Mesodermal cell (in vitro differentiated cells): ENCODE measurements at regions not wholly inside any gene's neighbourhood (a gene's known extent, or its start where the extent isn't known, plus 50 kb on each side); places are given as distances from the start of the nearest gene placed in this dataset.

Source experiments
- H3K27ac ChIP-seq: 2 replicates; pipeline ENCODE4 v1.7.0; 2013; ENCODE audit warnings: mild to moderate bottlenecking, low read depth, low read length, moderate library complexity; ENCODE audit not compliant: severe bottlenecking
- H3K36me3 ChIP-seq: 2 replicates; pipeline ENCODE4 v1.7.1; 2013; ENCODE audit warnings: mild to moderate bottlenecking, low read length, moderate library complexity; ENCODE audit not compliant: control insufficient read depth, insufficient read depth
- H3K4me1 ChIP-seq: one replicate; pipeline ENCODE4 v1.7.1; 2013; ENCODE audit warnings: mild to moderate bottlenecking, low read length; ENCODE audit not compliant: insufficient read depth, control insufficient read depth, poor library complexity, severe bottlenecking
- H3K4me3 ChIP-seq: 2 replicates; pipeline ENCODE4 v1.7.0; 2013; ENCODE audit warnings: low read length, control low read depth, mild to moderate bottlenecking; ENCODE audit not compliant: insufficient read depth, poor library complexity, severe bottlenecking; ENCODE audit errors: extremely low read depth
- H3K9me3 ChIP-seq: 2 replicates; pipeline ENCODE4 v1.7.1; 2013; ENCODE audit warnings: mild to moderate bottlenecking, low read length, moderate library complexity; ENCODE audit not compliant: control insufficient read depth
- WGBS, 2 experiments: methylation state at CpG; one replicate each; pipeline ENCODE4 v1.1.5; 2013; ENCODE audit warnings: missing lambda C conversion rate in 2 of 2; ENCODE audit not compliant: insufficient coverage in 2 of 2; 5-methylcytosine and 5-hydroxymethylcytosine counted together

DNA sequence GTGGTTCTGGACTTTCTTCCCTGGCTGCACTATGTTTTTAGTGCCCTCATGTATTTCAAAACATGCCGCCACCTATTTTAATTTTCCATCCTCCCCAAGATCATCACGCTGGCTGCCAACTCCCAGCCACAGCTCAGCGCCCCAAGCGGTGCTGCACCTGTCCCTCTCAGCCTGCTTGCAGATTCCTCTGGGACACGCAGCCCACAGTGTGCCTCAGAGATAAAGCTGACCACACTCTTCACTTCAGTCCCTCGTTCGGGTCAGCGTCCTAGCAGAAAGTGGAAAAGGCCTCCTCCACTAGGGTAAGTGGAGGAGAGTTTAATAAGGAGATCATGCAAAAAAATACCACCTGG lies 56.2 kb upstream of the CKS2 start:
- H3K9me3 ChIP-seq: no peaks in the 10 kb centered on the region
- H3K27ac ChIP-seq: no peak overlapping the region
- 78 to 95% methylated on average over 4 of the region's 8 CpGs for WGBS, 2 experiments
- no peaks in the 10 kb centered on the region for H3K36me3 ChIP-seq
- H3K4me1 ChIP-seq: no peaks in the 10 kb centered on the region
- H3K4me3 ChIP-seq: no peak overlapping the region

DNA sequence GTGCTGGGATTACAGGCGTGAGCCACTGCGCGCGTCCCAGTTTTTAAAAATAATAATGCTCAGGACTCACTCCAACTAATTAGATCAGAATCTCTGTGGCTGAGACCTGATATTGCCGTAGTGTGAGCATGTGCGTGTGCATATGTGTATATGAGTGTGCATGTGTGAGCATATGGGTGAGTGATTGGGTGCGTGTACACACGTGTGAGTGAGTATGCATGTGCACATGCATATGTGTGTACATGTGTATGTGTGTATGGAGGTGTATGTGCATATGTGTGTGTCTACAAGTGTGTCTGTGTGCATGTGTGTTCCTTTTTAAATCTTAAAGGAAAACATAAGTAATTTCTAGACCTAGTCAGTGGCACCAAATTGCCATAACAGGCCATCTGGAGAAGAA lies 54.8 kb upstream of the CKS2 start:
- no peaks in the 10 kb centered on the region for H3K9me3 ChIP-seq
- no peaks in the 10 kb centered on the region for H3K36me3 ChIP-seq
- WGBS, 2 experiments: 100% methylated on average over 4 to 5 of the region's 8 CpGs
- H3K27ac ChIP-seq: no peak overlapping the region
- no peaks in the 10 kb centered on the region for H3K4me1 ChIP-seq
- no peak overlapping the region for H3K4me3 ChIP-seq

DNA sequence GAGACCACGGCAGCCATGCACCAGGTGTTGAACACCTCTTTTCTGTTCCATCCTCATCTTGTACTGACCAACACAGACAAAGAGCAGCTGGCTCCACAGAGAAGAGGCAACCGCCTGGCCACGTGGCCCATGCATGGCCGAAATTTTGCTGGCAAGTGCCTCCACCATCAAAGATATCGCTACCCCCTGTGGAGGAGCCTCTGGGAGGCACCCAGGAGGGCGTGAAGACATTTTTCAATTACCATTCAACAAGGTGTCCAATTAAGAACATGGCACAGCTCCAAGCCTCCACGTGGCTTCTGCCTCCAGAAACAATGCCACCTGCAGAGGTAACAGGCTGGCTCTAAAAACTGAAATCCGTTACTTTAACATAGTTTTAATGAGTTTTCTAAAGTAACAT lies 54.4 kb upstream of the CKS2 start:
- no peaks in the 10 kb centered on the region for H3K9me3 ChIP-seq
- H3K4me1 ChIP-seq: no peaks in the 10 kb centered on the region
- 78 to 79% methylated on average over 4 to 5 of the region's 8 CpGs for WGBS, 2 experiments
- no peaks in the 10 kb centered on the region for H3K36me3 ChIP-seq
- H3K4me3 ChIP-seq: no peak overlapping the region
- no peak overlapping the region for H3K27ac ChIP-seq

GRCh38 chr9:89260525-89260924 lies 50.5 kb upstream of the CKS2 start:
- Histone ChIP-seq H3K27ac (no peak overlapping the region), H3K4me3 (no peak overlapping the region), H3K36me3 (no peaks in the 10 kb centered on the region), H3K9me3 (no peaks in the 10 kb centered on the region), H3K4me1 (no peaks in the 10 kb centered on the region)
- 84 to 95% methylated on average over 2 of the region's 2 CpGs for WGBS, 2 experiments
